ENCODE measurements at regions not wholly inside any gene's neighbourhood (a gene's known extent, or its start where the extent isn't known, plus 50 kb on each side); places are given as distances from the start of the nearest gene placed in this dataset.

DNA sequence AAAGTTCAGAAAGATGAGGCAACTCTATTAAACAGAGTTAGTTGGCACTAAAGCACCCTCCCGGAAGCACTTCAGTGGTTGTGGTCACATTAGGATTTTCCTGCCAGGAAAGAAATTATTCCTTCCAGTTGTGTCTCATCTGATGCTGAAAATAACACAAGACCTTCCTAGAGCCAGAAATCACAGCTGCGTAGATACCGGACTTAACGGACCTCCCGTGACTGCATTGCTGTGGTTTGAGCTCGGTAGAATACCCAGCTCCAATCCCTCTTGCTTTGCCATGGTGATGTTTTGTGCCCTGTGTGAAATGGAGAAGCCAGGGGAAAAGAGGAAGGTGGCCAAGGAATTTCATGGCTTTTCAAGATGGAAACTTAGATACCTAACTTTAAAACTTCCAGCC, 215.0 kb upstream of the IGF1R start:
- Mint-ChIP-seq H3K27me3 (peaks cover 52% of the 10 kb centered on the region), H3K4me1 (ENCODE audit: low read depth) (peaks cover 3% of the 10 kb centered on the region), H3K4me3 (no peak overlapping the region), H3K36me3 (ENCODE audit: low read depth) (no peaks in the 10 kb centered on the region), H3K27ac (no peak overlapping the region), H3K9me3 (peaks cover 4% of the 10 kb centered on the region)
- DNase-seq: no peak

GRCh38 chr15:98433856-98434255, 214.5 kb upstream of the IGF1R start:
- DNase-seq: no peak
- H3K36me3 Mint-ChIP-seq (ENCODE audit: low read depth): no peaks in the 10 kb centered on the region
- no peak overlapping the region for H3K4me3 Mint-ChIP-seq
- H3K27me3 Mint-ChIP-seq: peaks cover 48% of the 10 kb centered on the region
- H3K4me1 Mint-ChIP-seq (ENCODE audit: low read depth): peaks cover under 1% of the 10 kb centered on the region
- H3K9me3 Mint-ChIP-seq: peaks cover 4% of the 10 kb centered on the region
- H3K27ac Mint-ChIP-seq: no peak overlapping the region

DNA sequence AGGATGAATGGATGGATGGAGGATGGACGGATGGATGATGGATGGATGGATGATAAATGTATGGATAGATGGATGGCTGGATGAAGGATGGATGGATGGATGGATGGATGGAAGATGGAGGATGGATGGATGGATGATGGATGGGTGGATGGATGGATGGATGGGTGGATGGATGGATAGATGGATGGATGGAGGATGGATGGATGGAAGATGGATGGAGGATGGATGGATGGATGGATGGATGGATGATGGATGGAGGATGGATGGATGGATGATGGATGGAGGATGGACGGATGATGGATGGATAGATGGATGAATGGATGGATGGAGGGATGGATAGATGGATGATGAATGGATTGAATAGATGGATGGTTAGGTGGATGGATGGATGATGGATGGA, 210.6 kb upstream of the IGF1R start:
- Mint-ChIP-seq H3K27me3 (peaks cover 19% of the 10 kb centered on the region), H3K4me1 (ENCODE audit: low read depth) (peaks cover 3% of the 10 kb centered on the region), H3K36me3 (ENCODE audit: low read depth) (no peaks in the 10 kb centered on the region), H3K27ac (no peak overlapping the region), H3K9me3 (no peaks in the 10 kb centered on the region), H3K4me3 (no peak overlapping the region)
- DNase-seq: no peak

- H3K36me3 Mint-ChIP-seq (ENCODE audit: low read depth): no peaks in the 10 kb centered on the region
- H3K27me3 Mint-ChIP-seq: peaks cover 17% of the 10 kb centered on the region
- H3K4me1 Mint-ChIP-seq (ENCODE audit: low read depth): peaks cover 3% of the 10 kb centered on the region
Measured at GRCh38 chr15:98438326-98438725, 210.0 kb upstream of the IGF1R start.

DNA sequence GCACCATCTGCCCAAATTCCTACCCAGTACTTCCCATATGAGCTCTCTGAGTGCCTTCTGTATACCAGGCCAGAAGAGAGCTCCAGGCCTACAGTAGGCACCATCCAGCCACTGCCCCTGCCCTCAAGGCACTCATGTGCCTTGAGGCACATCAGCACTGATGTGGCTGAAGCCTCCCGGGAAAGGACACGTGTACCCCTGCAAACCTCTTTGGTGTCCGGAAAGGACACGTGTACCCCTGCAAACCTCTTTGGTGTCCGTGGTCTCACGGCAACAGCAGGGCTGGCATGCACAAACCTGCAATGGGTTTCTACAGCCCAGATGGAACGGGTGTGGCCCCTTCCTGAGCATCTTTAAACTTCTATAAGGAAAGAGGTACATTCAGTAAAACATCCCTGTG, 209.4 kb upstream of the IGF1R start:
- H3K4me3 Mint-ChIP-seq: no peak overlapping the region
- no peaks in the 10 kb centered on the region for H3K36me3 Mint-ChIP-seq (ENCODE audit: low read depth)
- no peak for DNase-seq
- peaks cover 12% of the 10 kb centered on the region for H3K27me3 Mint-ChIP-seq
- no peaks in the 10 kb centered on the region for H3K9me3 Mint-ChIP-seq
- peaks cover 3% of the 10 kb centered on the region for H3K4me1 Mint-ChIP-seq (ENCODE audit: low read depth)
- no peak overlapping the region for H3K27ac Mint-ChIP-seq

More at GRCh38 chr15:98438326-98438725, 210.0 kb upstream of the IGF1R start:
- H3K27ac Mint-ChIP-seq: no peak overlapping the region
- DNase-seq: no peak
- H3K4me3 Mint-ChIP-seq: no peak overlapping the region
- no peaks in the 10 kb centered on the region for H3K9me3 Mint-ChIP-seq

DNA sequence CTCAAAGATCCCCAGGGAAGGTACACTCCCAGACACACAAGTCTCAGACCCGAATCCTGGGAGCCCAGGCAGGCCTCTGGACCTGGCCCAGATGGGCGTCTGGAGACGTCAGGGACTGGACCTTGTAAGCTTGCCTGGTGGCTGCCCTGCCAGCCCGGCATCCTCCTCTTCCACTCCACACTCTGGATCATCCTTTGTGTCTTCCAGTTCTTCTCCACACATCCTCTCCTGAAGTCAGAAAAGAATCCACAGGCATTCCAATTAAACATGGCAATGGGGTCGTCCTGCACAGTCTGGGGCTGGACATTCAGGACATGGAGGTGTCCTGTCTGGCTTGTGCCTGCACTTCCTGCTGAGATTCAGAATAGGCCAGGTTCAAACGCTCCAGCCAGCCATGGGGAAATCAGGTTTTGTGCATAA, 208.8 kb upstream of the IGF1R start:
- no peak overlapping the region for H3K27ac Mint-ChIP-seq
- no peaks in the 10 kb centered on the region for H3K9me3 Mint-ChIP-seq
- no peak overlapping the region for H3K4me3 Mint-ChIP-seq
- H3K4me1 Mint-ChIP-seq (ENCODE audit: low read depth): peaks cover 3% of the 10 kb centered on the region
- H3K36me3 Mint-ChIP-seq (ENCODE audit: low read depth): no peaks in the 10 kb centered on the region
- DNase-seq: no peak
- H3K27me3 Mint-ChIP-seq: peaks cover 16% of the 10 kb centered on the region

- H3K4me1 Mint-ChIP-seq (ENCODE audit: low read depth): peaks cover 3% of the 10 kb centered on the region
- no peaks in the 10 kb centered on the region for H3K9me3 Mint-ChIP-seq
- H3K27me3 Mint-ChIP-seq: peaks cover 16% of the 10 kb centered on the region
Measured at GRCh38 chr15:98440917-98441316, 207.4 kb upstream of the IGF1R start.

DNA sequence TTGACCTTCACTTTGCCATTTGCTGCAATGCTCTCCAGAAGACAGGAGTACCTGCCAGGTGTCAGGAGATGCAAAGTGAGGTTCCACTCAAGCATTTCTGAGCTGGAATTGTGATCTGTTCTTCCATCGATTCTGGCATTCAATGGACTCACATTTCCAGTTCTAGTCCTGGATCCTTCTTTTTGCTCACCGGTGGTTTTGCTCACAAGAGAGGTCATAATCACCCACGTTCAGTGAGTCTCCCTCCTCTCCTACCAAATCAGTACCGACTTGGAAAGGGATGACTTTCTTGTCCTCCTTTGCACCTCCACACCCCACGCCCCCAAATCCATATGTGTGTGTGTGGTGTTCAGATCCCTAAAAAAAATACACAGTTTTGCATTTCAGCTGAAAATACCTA, 206.7 kb upstream of the IGF1R start:
- no peaks in the 10 kb centered on the region for H3K9me3 Mint-ChIP-seq
- H3K36me3 Mint-ChIP-seq (ENCODE audit: low read depth): no peaks in the 10 kb centered on the region
- H3K27ac Mint-ChIP-seq: no peak overlapping the region
- DNase-seq: no peak
- H3K27me3 Mint-ChIP-seq: peaks cover 16% of the 10 kb centered on the region
- peaks cover 3% of the 10 kb centered on the region for H3K4me1 Mint-ChIP-seq (ENCODE audit: low read depth)
- no peak overlapping the region for H3K4me3 Mint-ChIP-seq

More at GRCh38 chr15:98440917-98441316, 207.4 kb upstream of the IGF1R start:
- no peak for DNase-seq
- H3K4me3 Mint-ChIP-seq: no peak overlapping the region
- no peaks in the 10 kb centered on the region for H3K36me3 Mint-ChIP-seq (ENCODE audit: low read depth)
- no peak overlapping the region for H3K27ac Mint-ChIP-seq

GRCh38 chr15:98442379-98442833, 205.9 kb upstream of the IGF1R start:
- Mint-ChIP-seq H3K4me3 (no peak overlapping the region), H3K4me1 (ENCODE audit: low read depth) (peaks cover 3% of the 10 kb centered on the region), H3K9me3 (no peaks in the 10 kb centered on the region), H3K27ac (no peak overlapping the region), H3K27me3 (peaks cover 16% of the 10 kb centered on the region), H3K36me3 (ENCODE audit: low read depth) (no peaks in the 10 kb centered on the region)
- DNase-seq: peak; percentile 50

GRCh38 chr15:98442901-98443300, 205.4 kb upstream of the IGF1R start:
- Mint-ChIP-seq H3K9me3 (no peaks in the 10 kb centered on the region), H3K36me3 (ENCODE audit: low read depth) (no peaks in the 10 kb centered on the region), H3K4me1 (ENCODE audit: low read depth) (peaks cover 3% of the 10 kb centered on the region), H3K27ac (no peak overlapping the region), H3K27me3 (peaks cover 14% of the 10 kb centered on the region), H3K4me3 (no peak overlapping the region)
- DNase-seq: no peak

DNA sequence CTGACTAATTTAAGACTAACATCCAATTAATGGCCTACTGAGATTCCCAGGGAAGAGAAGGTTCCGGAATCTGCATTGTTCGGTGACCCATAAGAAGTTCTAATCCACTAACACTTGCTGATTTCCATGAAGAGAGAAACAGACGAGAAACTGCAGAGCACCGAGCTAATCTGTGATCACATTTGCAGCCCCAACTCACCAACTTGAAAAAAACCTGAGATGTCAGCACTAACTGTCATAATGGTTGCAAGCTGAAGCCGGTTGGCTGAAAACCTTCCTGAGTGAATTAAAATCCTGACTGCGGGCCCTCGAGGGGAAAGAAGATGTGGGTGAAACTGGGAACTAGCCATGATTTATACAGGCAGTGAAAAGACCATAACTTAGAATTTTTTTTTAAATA, 204.8 kb upstream of the IGF1R start:
- peaks cover 3% of the 10 kb centered on the region for H3K4me1 Mint-ChIP-seq (ENCODE audit: low read depth)
- no peaks in the 10 kb centered on the region for H3K36me3 Mint-ChIP-seq (ENCODE audit: low read depth)
- H3K4me3 Mint-ChIP-seq: no peak overlapping the region
- H3K27me3 Mint-ChIP-seq: peaks cover 13% of the 10 kb centered on the region
- no peaks in the 10 kb centered on the region for H3K9me3 Mint-ChIP-seq
- H3K27ac Mint-ChIP-seq: no peak overlapping the region
- DNase-seq: no peak

DNA sequence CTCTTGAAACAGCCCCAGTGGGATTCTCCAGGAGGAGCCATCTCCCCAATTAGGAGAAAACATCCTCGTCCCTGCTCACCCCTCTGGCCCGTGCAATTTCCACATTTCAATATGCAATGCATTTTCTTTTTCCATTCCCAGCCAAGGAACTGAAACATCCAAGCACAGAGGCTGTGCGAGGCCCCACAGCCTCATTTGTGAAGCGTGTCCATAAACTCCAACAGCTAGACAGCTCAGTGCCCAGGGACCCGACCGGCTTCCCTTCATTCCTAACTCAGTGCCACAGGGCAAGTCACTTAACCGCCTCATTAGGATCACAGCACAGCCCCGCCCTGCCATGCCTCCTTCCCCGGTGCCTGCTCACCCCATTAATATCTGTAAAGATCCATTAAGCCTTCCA, 204.2 kb upstream of the IGF1R start:
- no peak for DNase-seq
- H3K27me3 Mint-ChIP-seq: peaks cover 13% of the 10 kb centered on the region
- H3K4me3 Mint-ChIP-seq: no peak overlapping the region
- no peaks in the 10 kb centered on the region for H3K9me3 Mint-ChIP-seq
- H3K36me3 Mint-ChIP-seq (ENCODE audit: low read depth): no peaks in the 10 kb centered on the region
- peaks cover 4% of the 10 kb centered on the region for H3K4me1 Mint-ChIP-seq (ENCODE audit: low read depth)
- H3K27ac Mint-ChIP-seq: no peak overlapping the region

DNA sequence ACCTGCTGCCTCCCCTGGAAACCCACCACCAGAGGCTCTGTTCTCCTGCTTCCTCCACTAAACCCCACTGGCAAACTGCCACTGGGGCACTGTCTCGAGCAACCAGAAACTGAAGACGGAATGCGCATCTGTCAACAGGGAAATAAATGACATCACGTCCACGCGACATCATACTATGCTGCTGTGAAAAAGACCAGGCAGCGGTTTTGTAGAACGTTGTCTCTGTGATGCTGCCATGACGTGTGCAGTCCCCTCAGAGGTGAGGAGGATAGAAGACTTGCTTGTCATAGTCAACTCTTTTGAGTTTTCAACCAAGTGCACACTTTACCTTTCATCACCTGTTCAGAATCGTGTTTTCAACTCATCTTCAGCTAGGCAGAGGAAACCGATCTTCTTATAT, 203.0 kb upstream of the IGF1R start:
- peaks cover 13% of the 10 kb centered on the region for H3K27me3 Mint-ChIP-seq
- H3K27ac Mint-ChIP-seq: no peak overlapping the region
- H3K36me3 Mint-ChIP-seq (ENCODE audit: low read depth): no peaks in the 10 kb centered on the region
- H3K9me3 Mint-ChIP-seq: no peaks in the 10 kb centered on the region
- DNase-seq: no peak
- H3K4me3 Mint-ChIP-seq: no peak overlapping the region
- peaks cover 5% of the 10 kb centered on the region for H3K4me1 Mint-ChIP-seq (ENCODE audit: low read depth)

DNA sequence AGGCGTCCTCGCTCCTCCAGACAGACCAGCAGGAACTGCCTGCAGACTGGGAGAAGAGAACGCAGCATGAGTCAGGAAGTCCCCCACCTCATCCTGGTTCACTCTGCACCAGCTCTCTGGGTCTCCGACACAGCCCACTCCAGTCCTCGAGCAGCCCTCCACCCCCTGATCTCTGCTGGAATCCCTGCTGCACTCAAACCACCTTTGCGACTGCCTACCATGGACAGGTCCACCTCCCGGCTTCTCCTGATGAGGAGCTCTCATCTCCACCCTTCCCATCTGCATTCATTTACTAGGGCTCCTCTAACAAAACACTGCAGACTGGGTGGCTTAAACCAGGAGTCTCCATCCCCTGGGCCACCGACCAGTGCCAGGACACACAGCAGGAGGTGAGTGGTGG, 202.3 kb upstream of the IGF1R start:
- Mint-ChIP-seq H3K4me3 (no peak overlapping the region), H3K36me3 (ENCODE audit: low read depth) (no peaks in the 10 kb centered on the region), H3K9me3 (no peaks in the 10 kb centered on the region), H3K27me3 (peaks cover 13% of the 10 kb centered on the region), H3K27ac (no peak overlapping the region), H3K4me1 (ENCODE audit: low read depth) (peaks cover 5% of the 10 kb centered on the region)
- DNase-seq: no peak

DNA sequence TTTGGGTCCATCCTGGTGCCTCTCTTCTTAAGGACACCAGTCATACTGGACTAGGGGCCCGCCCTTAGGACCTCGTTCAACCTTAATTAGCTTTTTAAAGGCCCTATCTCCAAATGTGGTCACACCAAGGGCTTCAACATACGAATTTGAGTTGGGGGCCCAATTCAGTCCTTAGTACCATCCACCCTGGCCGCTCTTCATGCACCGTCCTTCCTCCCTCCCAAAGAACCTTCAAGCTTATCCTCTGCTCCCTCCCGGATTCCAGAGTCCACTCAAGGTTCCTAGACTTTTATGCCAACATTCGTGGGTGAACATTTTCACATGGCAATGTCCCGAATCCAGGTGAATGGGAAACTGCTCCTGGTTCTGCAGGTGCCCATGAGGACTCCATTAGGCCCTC, 201.3 kb upstream of the IGF1R start:
- peaks cover 5% of the 10 kb centered on the region for H3K4me1 Mint-ChIP-seq (ENCODE audit: low read depth)
- DNase-seq: no peak
- H3K4me3 Mint-ChIP-seq: no peak overlapping the region
- no peaks in the 10 kb centered on the region for H3K9me3 Mint-ChIP-seq
- no peaks in the 10 kb centered on the region for H3K36me3 Mint-ChIP-seq (ENCODE audit: low read depth)
- H3K27me3 Mint-ChIP-seq: peaks cover 12% of the 10 kb centered on the region
- H3K27ac Mint-ChIP-seq: no peak overlapping the region

GRCh38 chr15:98451236-98451635, 197.1 kb upstream of the IGF1R start:
- DNase-seq: no peak
- Mint-ChIP-seq H3K9me3 (no peaks in the 10 kb centered on the region), H3K4me3 (no peak overlapping the region), H3K36me3 (ENCODE audit: low read depth) (no peaks in the 10 kb centered on the region), H3K4me1 (ENCODE audit: low read depth) (peaks cover 2% of the 10 kb centered on the region), H3K27me3 (peaks cover 6% of the 10 kb centered on the region), H3K27ac (no peak overlapping the region)

Data from activated T-cell treated with anti-CD3 and anti-CD28 coated beads, Interleukin-2, amount 50 U/mL, for 24 hours (primary cell).